ENCODE measurements at regions not wholly inside any gene's neighbourhood (a gene's known extent, or its start where the extent isn't known, plus 50 kb on each side); places are given as distances from the start of the nearest gene placed in this dataset.

GRCh38 chr5:66377747-66378146 lies 218.4 kb upstream of the MAST4 start:
- no peak for TF ChIP-seq EZH2 (IDR thresholded peaks at IDR 0.05)
- no peak for TF ChIP-seq POLR2AphosphoS5 (IDR thresholded peaks at IDR 0.05; ENCODE audit: borderline replicate concordance, low read depth, low read length)

Data from SK-N-MC (cell line).